WTC11 (cell line): ENCODE measurements at regions not wholly inside any gene's neighbourhood (a gene's known extent, or its start where the extent isn't known, plus 50 kb on each side); places are given as distances from the start of the nearest gene placed in this dataset.

Source experiments
- CBFB ChIP-seq: sonication (generic); formaldehyde crosslinking; IDR thresholded peaks from 2 replicates; pipeline ENCODE4 v1.8.1; 2022; ENCODE audit warnings: mild to moderate bottlenecking, low read depth, missing genetic modification reagents
- EMX1 ChIP-seq: fragments of 250-450 bp; sonication (Bioruptor Pico); IDR thresholded peaks from 2 replicates; pipeline ENCODE4 v1.8.0; 2021; ENCODE audit warnings: mild to moderate bottlenecking
- HMGA2 ChIP-seq: fragments of 250-450 bp; sonication (Bioruptor Pico); IDR thresholded peaks from 2 replicates; pipeline ENCODE4 v1.4.0; 2021; ENCODE audit warnings: mild to moderate bottlenecking, moderate library complexity
- TCF7 ChIP-seq: sonication (generic); formaldehyde crosslinking; IDR thresholded peaks from 2 replicates; pipeline ENCODE4 v1.8.0; 2022; ENCODE audit warnings: mild to moderate bottlenecking, low read depth, missing genetic modification reagents, moderate library complexity
- ZNF317 ChIP-seq: sonication (generic); formaldehyde crosslinking; IDR thresholded peaks from 2 replicates; pipeline ENCODE4 v1.8.1; 2023; ENCODE audit warnings: low read depth, mild to moderate bottlenecking, moderate library complexity, missing genetic modification reagents, borderline replicate concordance
- TF ChIP-seq, protein P1 (sequence below): fragments of 200-600 bp; IDR thresholded peaks from 2 replicates; pipeline ENCODE4 v1.8.0; 2022; ENCODE audit warnings: antibody characterized with exemption
- TF ChIP-seq, protein P2 (sequence below): sonication (generic); formaldehyde crosslinking; IDR thresholded peaks from 2 replicates; pipeline ENCODE4 v1.8.1; 2022; ENCODE audit warnings: low read depth, mild to moderate bottlenecking, moderate library complexity, missing genetic modification reagents, borderline replicate concordance
- TF ChIP-seq, protein P3 (sequence below): sonication (generic); formaldehyde crosslinking; IDR thresholded peaks from 2 replicates; pipeline ENCODE4 v1.8.1; 2022; ENCODE audit warnings: mild to moderate bottlenecking, missing genetic modification reagents, moderate library complexity, borderline replicate concordance
- TF ChIP-seq, protein P4 (sequence below): sonication (generic); formaldehyde crosslinking; IDR thresholded peaks from 2 replicates; pipeline ENCODE4 v1.8.1; 2022; ENCODE audit warnings: mild to moderate bottlenecking, moderate library complexity, missing genetic modification reagents
- TF ChIP-seq, protein P5 (sequence below): sonication (generic); formaldehyde crosslinking; IDR thresholded peaks from 2 replicates; pipeline ENCODE4 v1.8.0; 2022; ENCODE audit warnings: mild to moderate bottlenecking, missing genetic modification reagents

DNA sequence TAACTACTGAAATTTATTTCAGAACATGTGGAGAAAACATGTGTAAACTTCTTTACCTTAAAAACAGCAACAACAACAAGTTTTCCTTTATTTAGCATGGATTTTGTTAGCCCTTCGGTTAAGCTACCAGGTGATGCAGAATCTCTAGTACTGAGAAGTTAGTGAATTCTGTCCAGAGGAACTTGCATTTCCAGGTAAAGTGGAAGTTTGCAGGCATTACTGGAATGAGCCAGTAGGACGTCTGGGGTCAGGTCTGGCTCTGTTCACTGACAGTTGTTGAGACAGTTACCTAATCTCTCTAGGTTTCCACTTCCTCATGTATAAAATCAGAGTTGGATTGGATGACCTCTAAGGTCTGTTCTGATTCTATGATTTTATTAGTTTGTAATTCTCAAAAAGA lies 244.3 kb downstream of the OLFM4 start:
- TF ChIP-seq, protein P1, sequence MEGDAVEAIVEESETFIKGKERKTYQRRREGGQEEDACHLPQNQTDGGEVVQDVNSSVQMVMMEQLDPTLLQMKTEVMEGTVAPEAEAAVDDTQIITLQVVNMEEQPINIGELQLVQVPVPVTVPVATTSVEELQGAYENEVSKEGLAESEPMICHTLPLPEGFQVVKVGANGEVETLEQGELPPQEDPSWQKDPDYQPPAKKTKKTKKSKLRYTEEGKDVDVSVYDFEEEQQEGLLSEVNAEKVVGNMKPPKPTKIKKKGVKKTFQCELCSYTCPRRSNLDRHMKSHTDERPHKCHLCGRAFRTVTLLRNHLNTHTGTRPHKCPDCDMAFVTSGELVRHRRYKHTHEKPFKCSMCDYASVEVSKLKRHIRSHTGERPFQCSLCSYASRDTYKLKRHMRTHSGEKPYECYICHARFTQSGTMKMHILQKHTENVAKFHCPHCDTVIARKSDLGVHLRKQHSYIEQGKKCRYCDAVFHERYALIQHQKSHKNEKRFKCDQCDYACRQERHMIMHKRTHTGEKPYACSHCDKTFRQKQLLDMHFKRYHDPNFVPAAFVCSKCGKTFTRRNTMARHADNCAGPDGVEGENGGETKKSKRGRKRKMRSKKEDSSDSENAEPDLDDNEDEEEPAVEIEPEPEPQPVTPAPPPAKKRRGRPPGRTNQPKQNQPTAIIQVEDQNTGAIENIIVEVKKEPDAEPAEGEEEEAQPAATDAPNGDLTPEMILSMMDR: no peak
- TF ChIP-seq, protein P2, sequence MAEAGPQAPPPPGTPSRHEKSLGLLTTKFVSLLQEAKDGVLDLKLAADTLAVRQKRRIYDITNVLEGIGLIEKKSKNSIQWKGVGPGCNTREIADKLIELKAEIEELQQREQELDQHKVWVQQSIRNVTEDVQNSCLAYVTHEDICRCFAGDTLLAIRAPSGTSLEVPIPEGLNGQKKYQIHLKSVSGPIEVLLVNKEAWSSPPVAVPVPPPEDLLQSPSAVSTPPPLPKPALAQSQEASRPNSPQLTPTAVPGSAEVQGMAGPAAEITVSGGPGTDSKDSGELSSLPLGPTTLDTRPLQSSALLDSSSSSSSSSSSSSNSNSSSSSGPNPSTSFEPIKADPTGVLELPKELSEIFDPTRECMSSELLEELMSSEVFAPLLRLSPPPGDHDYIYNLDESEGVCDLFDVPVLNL (CRISPR knock-in tag): no peak
- no peak for TF ChIP-seq HMGA2
- no peak for TF ChIP-seq CBFB (CRISPR knock-in tag)
- TF ChIP-seq ZNF317 (CRISPR knock-in tag): no peak
- TF ChIP-seq, protein P3, sequence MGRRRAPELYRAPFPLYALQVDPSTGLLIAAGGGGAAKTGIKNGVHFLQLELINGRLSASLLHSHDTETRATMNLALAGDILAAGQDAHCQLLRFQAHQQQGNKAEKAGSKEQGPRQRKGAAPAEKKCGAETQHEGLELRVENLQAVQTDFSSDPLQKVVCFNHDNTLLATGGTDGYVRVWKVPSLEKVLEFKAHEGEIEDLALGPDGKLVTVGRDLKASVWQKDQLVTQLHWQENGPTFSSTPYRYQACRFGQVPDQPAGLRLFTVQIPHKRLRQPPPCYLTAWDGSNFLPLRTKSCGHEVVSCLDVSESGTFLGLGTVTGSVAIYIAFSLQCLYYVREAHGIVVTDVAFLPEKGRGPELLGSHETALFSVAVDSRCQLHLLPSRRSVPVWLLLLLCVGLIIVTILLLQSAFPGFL (CRISPR knock-in tag): no peak
- no peak for TF ChIP-seq EMX1 (CRISPR knock-in tag)
- TF ChIP-seq, protein P4, sequence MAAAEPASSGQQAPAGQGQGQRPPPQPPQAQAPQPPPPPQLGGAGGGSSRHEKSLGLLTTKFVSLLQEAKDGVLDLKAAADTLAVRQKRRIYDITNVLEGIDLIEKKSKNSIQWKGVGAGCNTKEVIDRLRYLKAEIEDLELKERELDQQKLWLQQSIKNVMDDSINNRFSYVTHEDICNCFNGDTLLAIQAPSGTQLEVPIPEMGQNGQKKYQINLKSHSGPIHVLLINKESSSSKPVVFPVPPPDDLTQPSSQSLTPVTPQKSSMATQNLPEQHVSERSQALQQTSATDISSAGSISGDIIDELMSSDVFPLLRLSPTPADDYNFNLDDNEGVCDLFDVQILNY (CRISPR knock-in tag): no peak
- TF ChIP-seq, protein P5, sequence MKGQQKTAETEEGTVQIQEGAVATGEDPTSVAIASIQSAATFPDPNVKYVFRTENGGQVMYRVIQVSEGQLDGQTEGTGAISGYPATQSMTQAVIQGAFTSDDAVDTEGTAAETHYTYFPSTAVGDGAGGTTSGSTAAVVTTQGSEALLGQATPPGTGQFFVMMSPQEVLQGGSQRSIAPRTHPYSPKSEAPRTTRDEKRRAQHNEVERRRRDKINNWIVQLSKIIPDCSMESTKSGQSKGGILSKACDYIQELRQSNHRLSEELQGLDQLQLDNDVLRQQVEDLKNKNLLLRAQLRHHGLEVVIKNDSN (CRISPR knock-in tag): no peak
- TF ChIP-seq TCF7 (CRISPR knock-in tag): no peak
